GM23248 (cell line): ENCODE measurements at regions not wholly inside any gene's neighbourhood (a gene's known extent, or its start where the extent isn't known, plus 50 kb on each side); places are given as distances from the start of the nearest gene placed in this dataset.
A peak's percentile ranks its signal among the peaks of the same experiment; 100 is the strongest.

Source experiments
- DNase-seq: peaks from one replicate; pipeline ENCODE4 v3.0.0-alpha.2; 2015
- H2AFZ ChIP-seq: fragments of 200-600 bp; sonication (generic); 2 replicates; pipeline ENCODE4 v1.6.1; 2016; ENCODE audit warnings: antibody characterized with exemption
- H3F3A ChIP-seq: fragments of 200-600 bp; sonication (generic); 2 replicates; pipeline ENCODE4 v1.6.1; 2016; ENCODE audit warnings: mild to moderate bottlenecking, antibody characterized with exemption, mixed run types; ENCODE audit not compliant: insufficient read depth
- H3K27ac ChIP-seq: fragments of 200-600 bp; sonication (generic); 2 replicates; pipeline ENCODE4 v1.5.1; 2016; ENCODE audit warnings: mild to moderate bottlenecking
- H3K27me3 ChIP-seq: fragments of 200-600 bp; sonication (generic); replicated peaks from 2 replicates; pipeline ENCODE4 v1.6.1; 2016; ENCODE audit warnings: mild to moderate bottlenecking; ENCODE audit not compliant: insufficient read depth
- H3K36me3 ChIP-seq: fragments of 200-600 bp; sonication (generic); 2 replicates; pipeline ENCODE4 v1.6.1; 2016; ENCODE audit warnings: low read depth, mild to moderate bottlenecking
- H3K4me1 ChIP-seq: fragments of 200-600 bp; sonication (generic); 2 replicates; pipeline ENCODE4 v1.6.1; 2016; ENCODE audit warnings: mild to moderate bottlenecking; ENCODE audit not compliant: insufficient read depth
- H3K4me2 ChIP-seq: fragments of 200-600 bp; sonication (generic); one replicate; pipeline ENCODE4 v1.6.1; 2016; ENCODE audit warnings: mild to moderate bottlenecking; ENCODE audit not compliant: unreplicated experiment
- H3K4me3 ChIP-seq: fragments of 200-600 bp; sonication (generic); 2 replicates; pipeline ENCODE4 v1.5.1; 2016; ENCODE audit warnings: mild to moderate bottlenecking
- H3K79me2 ChIP-seq: fragments of 200-600 bp; sonication (generic); 2 replicates; pipeline ENCODE4 v1.6.1; 2016; ENCODE audit warnings: mild to moderate bottlenecking; ENCODE audit not compliant: insufficient read depth
- H3K9ac ChIP-seq: fragments of 200-600 bp; sonication (generic); 2 replicates; pipeline ENCODE4 v1.6.1; 2016; ENCODE audit warnings: mild to moderate bottlenecking
- H3K9me2 ChIP-seq: fragments of 200-600 bp; sonication (generic); 2 replicates; pipeline ENCODE4 v1.6.1; 2016; ENCODE audit warnings: mixed run types, mild to moderate bottlenecking, moderate library complexity; ENCODE audit not compliant: insufficient read depth
- H3K9me3 ChIP-seq: fragments of 200-600 bp; sonication (generic); one replicate; pipeline ENCODE4 v1.6.1; 2017; ENCODE audit warnings: low read depth
- H4K20me1 ChIP-seq: fragments of 200-600 bp; sonication (generic); 2 replicates; pipeline ENCODE4 v1.6.0; 2016; ENCODE audit not compliant: insufficient read depth
- EZH2 ChIP-seq: fragments of 200-600 bp; sonication (generic); IDR thresholded peaks from 2 replicates; pipeline ENCODE4 v1.6.1; 2018; ENCODE audit warnings: antibody characterized with exemption, mild to moderate bottlenecking; ENCODE audit not compliant: insufficient read depth, poor library complexity, severe bottlenecking
- EZH2phosphoT487 ChIP-seq: fragments of 200-600 bp; sonication (generic); IDR thresholded peaks from 2 replicates; pipeline ENCODE4 v1.6.1; 2018; ENCODE audit warnings: antibody characterized with exemption, moderate library complexity, mild to moderate bottlenecking, low read depth; ENCODE audit not compliant: insufficient read depth
- WGBS, 2 experiments: methylation state at CpG; one replicate each; pipeline ENCODE4 v1.1.6; 2015 to 2017; ENCODE audit warnings: low lambda C conversion rate in 2 of 2, low coverage in 1 of 2; ENCODE audit errors: missing lambda C conversion rate in 2 of 2; 5-methylcytosine and 5-hydroxymethylcytosine counted together
- in situ Hi-C: fragments of 300-500 bp; cut with MboI; formaldehyde crosslinking; loops from 2 replicates; pipeline ENCODE4 v1.15.0; 2020

DNA sequence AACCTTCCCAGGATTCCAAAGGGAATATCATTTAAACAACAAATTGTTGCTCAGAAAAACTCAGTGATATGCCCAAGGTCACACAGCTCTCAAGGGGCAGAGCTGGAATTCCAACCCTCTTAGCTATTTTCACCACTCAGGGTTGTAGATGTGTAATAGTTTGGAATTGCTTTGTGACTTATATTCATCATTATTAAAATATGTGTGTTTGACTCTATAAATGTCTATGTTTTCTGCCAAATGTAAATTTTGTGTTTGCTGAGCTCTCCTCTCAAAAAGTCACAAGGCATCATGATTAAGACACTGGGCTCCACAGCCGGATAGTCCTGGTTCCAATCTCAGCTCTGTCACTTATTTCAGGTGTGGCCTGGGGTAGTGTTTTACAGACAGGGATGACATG is 407.3 kb downstream of the TMEM135 start:
- WGBS, 2 experiments = 3 to 5% methylated on average over 1 of the region's 1 CpG
- H3K4me2 ChIP-seq = peak overlapping the region; percentile 16
- H3K4me1 ChIP-seq = peaks cover 37% of the 10 kb centered on the region
- no peaks in the 10 kb centered on the region for H3K27me3 ChIP-seq
- DNase-seq = peak; percentile 81
- H3F3A ChIP-seq = peaks cover 29% of the 10 kb centered on the region
- in situ Hi-C loops = no loop called here
- no peaks in the 10 kb centered on the region for H3K79me2 ChIP-seq
- H4K20me1 ChIP-seq = no peaks in the 10 kb centered on the region
- H2AFZ ChIP-seq = no peak overlapping the region
- TF ChIP-seq EZH2 (no peak), EZH2phosphoT487 (no peak)
- no peak overlapping the region for H3K4me3 ChIP-seq
- H3K27ac ChIP-seq = peak overlapping the region; percentile 67
- no peaks in the 10 kb centered on the region for H3K36me3 ChIP-seq
- H3K9ac ChIP-seq = no peak overlapping the region
- H3K9me2 ChIP-seq = no peaks in the 10 kb centered on the region
- H3K9me3 ChIP-seq = no peaks in the 10 kb centered on the region

DNA sequence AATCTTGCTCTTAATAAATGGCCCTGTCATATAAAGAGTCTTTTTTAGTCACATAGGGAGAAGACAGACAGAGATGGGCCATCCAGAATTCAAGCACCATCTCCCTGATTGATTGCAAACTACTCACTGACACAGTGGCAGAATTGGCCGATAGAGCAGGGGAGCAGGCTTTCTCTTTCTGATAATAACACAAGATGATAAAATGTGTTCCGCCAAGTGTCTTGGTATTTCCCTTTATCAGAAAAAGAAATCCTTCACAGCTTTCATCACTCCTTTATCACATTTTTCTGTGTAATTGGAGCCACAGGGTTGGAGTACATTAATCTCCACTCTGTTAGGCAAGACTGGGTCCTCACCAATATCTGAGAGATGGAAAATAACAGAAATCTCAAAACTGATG is 406.0 kb downstream of the TMEM135 start:
- H3K27me3 ChIP-seq = no peaks in the 10 kb centered on the region
- no peaks in the 10 kb centered on the region for H3K36me3 ChIP-seq
- in situ Hi-C loops = no loop called here
- H3F3A ChIP-seq = peaks cover 42% of the 10 kb centered on the region
- no peaks in the 10 kb centered on the region for H3K9me2 ChIP-seq
- H2AFZ ChIP-seq = no peak overlapping the region
- TF ChIP-seq EZH2phosphoT487 (no peak), EZH2 (no peak)
- no peak overlapping the region for H3K27ac ChIP-seq
- H3K79me2 ChIP-seq = no peaks in the 10 kb centered on the region
- 92 to 94% methylated on average over 2 of the region's 2 CpGs for WGBS, 2 experiments
- no peak for DNase-seq
- H4K20me1 ChIP-seq = no peaks in the 10 kb centered on the region
- no peak overlapping the region for H3K9ac ChIP-seq
- no peak overlapping the region for H3K4me3 ChIP-seq
- H3K4me1 ChIP-seq = peaks cover 50% of the 10 kb centered on the region
- H3K4me2 ChIP-seq = no peak overlapping the region
- H3K9me3 ChIP-seq = no peaks in the 10 kb centered on the region

- Histone ChIP-seq H3K27me3 (no peaks in the 10 kb centered on the region), H3K4me1 (peaks cover 55% of the 10 kb centered on the region), H3K9me2 (no peaks in the 10 kb centered on the region), H3K4me3 (0 out of 2 replicates have a peak overlapping the region, but pooled peaks have one; percentile 5), H3K9ac (no peak overlapping the region), H3K4me2 (peak overlapping the region; percentile 64), H3F3A (peaks cover 41% of the 10 kb centered on the region), H3K9me3 (no peaks in the 10 kb centered on the region), H4K20me1 (no peaks in the 10 kb centered on the region), H3K79me2 (no peaks in the 10 kb centered on the region), H3K27ac (peak overlapping the region; percentile 21; the same call in 1 of the 2 replicates), H3K36me3 (no peaks in the 10 kb centered on the region), H2AFZ (peak overlapping the region; percentile 49)
- TF ChIP-seq EZH2 (no peak), EZH2phosphoT487 (no peak)
- 10 to 12% methylated on average over 3 of the region's 3 CpGs for WGBS, 2 experiments
- in situ Hi-C loops = no loop called here
- DNase-seq = peak; percentile 34
Measured at GRCh38 chr11:87440076-87440770, 402.5 kb downstream of the TMEM135 start.

DNA sequence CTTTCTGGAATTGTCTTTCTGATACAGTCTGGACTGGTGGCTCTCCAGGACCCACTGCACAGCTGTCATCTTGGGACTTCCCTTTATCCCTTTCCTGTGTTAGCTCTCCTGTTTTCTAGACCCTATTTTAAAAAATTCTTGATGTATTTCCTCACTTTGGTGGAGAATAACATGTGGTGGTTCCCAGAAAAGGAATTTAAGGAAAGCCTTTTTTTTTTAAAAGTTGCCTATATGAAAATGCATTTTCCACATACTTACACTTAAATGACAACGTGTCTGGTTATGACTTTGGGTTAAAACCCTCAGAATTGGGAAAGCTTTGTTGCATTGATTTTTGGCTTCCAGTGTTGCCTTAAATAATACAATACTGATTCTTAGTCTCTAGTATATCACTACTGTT is 400.7 kb downstream of the TMEM135 start:
- 27 to 47% methylated on average over 1 of the region's 1 CpG for WGBS, 2 experiments
- Histone ChIP-seq H3K9me3 (no peaks in the 10 kb centered on the region), H3K27me3 (no peaks in the 10 kb centered on the region), H3K4me2 (peak overlapping the region; percentile 43), H3K9ac (no peak overlapping the region), H3K4me1 (peaks cover 55% of the 10 kb centered on the region), H3F3A (peaks cover 43% of the 10 kb centered on the region), H3K79me2 (no peaks in the 10 kb centered on the region), H3K9me2 (no peaks in the 10 kb centered on the region), H3K27ac (peak overlapping the region; percentile 23; the same call in 1 of the 2 replicates), H2AFZ (no peak overlapping the region), H4K20me1 (no peaks in the 10 kb centered on the region), H3K36me3 (no peaks in the 10 kb centered on the region), H3K4me3 (no peak overlapping the region)
- DNase-seq = no peak
- TF ChIP-seq EZH2 (no peak), EZH2phosphoT487 (no peak)
- in situ Hi-C loops = no loop called here
